Left forelimb (tissue), 1 donor: ENCODE measurements at regions not wholly inside any gene's neighbourhood (a gene's known extent, or its start where the extent isn't known, plus 50 kb on each side); places are given as distances from the start of the nearest gene placed in this dataset.
A peak's percentile ranks its signal among the peaks of the same experiment; 100 is the strongest.

Experiments used
- DNase-seq: peaks from one replicate; pipeline ENCODE4 v3.0.0-alpha.2; 2018; ENCODE audit warnings: low spot score

DNA sequence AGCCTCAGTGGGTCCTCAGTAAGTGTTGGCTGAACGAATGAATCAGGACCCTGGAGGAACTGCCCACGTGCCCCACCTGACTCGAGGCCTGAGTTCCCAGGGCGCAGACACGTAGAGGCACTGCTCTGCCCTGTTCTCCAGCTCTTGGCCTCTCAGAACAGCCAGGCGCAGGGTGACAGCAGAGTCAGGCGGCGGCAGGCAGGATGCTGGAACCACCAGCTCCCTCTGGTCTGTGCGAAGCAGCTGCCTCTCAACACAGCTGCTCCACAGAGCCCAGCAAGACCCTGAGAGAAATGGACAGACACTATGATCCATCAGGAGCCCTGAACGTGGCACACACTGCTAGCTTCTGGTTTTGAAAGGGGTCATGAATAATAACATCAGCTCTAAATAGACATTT, 53.1 kb upstream of the BCO1 start:
- no peak for DNase-seq

DNA sequence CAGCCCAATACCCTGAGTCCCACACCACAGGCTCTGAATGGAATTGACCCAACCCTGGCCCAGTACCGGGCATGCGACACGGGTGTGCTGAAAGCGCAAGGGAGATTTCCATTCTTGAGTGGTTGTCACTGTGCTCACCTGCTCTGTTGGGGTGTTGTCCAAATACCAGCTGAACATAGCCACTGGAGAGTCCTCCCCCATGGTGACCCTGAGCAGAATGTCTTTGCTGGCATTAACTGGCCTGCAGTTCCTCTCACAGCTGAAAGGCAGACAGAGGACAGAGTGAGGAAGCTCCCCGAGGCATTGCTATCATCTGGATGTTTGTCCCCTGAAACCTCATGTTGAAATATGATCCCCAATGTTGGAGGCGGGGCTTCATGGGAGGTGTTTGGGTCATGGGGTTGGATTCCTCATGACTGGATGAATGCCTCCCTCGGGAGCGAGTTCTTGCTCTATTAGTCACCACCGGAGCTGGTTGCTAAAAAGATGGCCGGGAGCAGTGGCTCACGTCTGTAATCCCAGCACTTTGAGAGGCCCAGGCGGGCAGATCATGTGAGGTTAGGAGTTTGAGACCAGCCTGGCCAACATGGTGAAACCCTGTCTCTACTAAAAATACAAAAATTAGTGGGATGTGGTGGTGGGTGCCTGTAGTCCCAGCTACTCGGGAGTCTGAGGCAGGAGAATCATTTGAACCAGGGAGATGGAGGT, 57.3 kb upstream of the BCO1 start:
- peak; percentile 71 for DNase-seq

DNA sequence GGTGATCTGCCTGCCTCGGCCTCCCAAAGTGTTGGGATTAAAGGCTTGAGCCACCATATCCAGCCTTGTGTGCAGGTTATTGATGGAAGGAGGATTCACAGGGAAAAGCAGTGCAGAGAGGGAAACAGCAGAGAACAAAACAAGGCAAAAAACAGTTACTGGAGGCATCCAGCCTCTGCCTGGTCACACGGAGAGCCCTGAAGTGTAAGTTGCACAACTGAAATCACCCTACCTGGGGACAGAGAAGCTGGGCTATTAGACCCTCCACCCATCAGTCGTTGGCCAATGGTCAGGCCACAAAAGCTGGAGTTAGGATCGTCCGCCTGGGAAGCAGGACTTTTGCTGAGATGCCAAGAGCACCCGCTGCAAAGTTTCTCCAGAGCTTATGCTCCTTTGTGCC, 57.9 kb upstream of the BCO1 start:
- DNase-seq = no peak

GRCh38 chr16:81179219-81179618, 59.3 kb upstream of the BCO1 start:
- DNase-seq = no peak

GRCh38 chr16:81175325-81175891, 63.1 kb upstream of the BCO1 start:
- DNase-seq = no peak

DNA sequence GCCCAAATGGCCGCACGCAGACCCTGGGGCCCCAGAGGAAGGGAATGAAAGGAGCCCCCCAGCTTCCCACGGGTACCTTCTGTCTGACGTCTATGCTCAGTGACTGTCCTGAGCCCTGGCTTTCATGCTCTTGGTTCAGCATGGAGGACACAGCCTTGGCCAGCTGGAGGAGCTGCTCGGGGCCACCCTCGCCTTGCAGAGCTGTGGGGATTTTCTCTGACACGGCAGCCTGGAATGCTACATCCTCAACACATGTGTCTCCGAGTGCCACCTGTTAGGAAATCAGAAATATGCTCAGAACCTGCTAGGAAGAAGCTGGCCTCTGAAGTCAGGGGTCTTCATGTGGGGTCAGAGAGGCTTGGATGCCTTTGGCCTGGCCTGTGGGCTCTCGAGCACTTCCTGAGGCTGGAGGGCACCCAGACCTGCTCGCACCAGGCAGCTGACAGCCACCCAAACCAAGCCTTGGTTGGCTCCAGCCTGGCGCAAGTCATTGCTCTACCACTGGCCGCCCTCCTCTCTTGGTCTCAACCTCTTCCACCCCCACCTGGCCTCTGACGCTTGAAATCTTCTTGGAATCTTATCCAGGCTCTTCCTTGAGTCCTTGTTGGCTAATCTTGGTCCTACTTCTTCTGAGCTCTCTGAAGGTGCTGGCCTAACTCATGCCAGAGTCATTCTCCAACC, 63.7 kb upstream of the BCO1 start:
- DNase-seq = no peak

DNA sequence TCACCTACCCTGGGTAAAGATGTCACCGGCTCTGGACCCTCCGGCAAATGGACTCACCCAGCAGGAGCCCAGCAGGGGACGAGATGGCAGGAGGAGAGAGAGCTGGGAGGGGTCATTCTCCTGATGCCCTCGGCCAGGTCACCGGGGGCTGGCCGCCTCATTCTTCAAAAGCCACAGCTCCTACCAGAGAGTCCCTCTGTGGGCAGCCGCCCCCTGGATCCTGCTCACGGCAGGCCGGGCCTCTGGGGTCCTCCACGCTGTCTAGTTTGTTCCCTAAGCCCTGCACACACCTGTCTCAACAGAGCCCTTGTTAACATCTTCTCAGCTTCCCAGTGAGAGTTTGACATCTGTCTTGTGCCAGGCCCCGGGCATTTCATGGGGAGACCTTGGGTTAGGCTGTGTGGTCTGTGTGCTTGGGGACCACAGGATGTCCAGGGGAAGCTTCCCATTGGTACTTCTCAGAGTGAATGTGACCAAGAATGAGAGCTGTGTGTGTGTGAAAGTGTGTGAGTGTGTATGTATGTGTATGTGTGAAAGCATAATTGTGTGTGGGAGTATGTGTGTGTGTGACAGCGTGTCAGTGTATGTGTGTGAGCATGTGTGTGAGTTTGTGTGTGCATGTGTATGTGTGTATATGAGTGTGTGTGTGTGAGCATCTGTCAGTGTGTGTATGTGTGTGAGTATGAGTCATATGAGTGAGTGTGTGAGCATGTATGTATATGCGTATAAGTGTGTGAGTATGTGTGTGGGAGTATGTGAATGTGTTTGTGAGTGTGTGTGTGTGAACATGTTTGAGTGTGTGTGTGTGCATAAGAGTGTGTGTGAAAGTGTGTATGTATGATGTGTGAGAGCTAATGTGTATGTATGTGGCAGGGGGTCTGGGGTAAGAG, 65.5 kb upstream of the BCO1 start:
- no peak for DNase-seq

- DNase-seq = no peak
Measured at GRCh38 chr16:81170824-81171223, 67.7 kb upstream of the BCO1 start.

DNA sequence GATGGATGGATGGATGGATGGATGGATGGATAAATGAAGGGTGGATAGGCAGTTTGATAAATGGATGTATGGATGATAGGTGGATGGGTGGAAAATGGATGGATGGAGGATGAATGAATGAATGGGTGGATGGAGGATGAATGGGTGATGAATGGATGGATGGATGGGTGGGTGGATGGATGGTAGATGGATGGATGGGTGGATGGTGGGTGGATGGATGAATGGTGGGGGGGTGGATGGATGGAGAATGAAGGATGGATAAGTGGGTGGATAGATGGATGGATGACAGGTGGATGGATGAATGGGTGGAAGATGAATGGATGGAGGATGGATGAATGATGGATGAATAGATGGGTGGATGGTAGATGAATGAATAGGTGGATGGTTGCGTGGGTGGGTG, 70.1 kb upstream of the BCO1 start:
- DNase-seq = no peak

DNA sequence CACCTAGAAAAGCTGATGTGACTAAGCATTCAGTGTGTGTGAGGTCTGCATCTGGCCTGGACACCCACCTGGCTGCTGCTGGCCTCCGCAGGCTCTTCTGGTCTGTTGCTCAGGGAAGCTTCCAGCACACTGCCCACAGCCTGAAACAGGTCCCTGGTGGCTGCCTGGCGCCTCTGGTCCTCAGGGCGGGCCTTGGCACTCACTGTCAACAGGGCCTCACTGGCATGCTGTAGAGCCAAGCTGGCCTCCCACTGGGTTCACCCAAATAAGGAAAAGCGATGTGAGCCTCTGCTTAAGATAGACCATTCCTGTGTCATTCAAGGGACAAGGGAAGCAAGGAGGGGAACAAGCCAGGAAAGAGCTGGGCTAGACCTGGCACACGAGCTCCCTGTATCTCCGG, 70.6 kb upstream of the BCO1 start:
- DNase-seq = no peak

DNA sequence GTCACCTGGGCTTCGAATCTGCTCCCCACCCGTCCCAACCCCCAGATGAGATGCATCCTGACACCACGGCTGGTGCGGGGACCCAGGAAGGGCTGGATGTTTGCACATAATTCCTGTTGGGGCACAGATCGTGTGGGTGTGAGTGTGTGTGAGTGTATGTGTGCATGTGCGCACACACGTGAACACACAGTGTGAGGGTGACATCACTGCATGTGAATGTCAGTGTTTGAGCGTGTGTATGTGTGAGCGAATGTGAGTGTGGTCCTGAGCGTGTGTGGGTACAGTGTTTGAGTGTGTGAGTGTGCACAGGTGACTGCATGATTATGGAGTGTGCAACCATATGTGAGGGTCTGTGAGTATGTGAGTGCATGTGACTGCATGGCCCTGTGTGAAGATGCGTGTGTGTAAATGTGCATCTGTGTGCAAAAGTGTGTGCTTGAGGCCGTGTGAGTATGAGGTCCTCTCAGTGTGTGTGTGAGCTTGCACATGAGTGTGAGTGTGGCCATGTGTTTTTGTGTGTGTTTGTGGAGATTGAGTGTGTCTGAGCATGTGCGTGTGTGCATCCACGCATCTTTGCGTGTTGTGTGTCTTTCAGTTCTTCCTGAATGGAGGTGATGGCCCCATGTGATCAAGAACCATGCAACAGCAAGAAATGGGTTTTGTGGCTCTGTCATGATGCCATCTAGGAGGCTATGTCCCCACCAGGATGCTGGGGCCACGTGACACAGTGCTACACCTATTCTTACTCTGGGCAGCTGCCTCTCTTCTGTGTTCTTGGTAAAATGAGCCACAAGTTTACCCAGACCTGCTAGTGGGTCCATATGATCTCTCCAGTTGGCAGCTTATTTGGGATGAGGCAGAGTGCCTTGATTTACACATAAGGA, 70.5 kb upstream of the GCSH start:
- no peak for DNase-seq

- no peak for DNase-seq
Measured at GRCh38 chr16:81165411-81166097, 69.4 kb upstream of the GCSH start.

DNA sequence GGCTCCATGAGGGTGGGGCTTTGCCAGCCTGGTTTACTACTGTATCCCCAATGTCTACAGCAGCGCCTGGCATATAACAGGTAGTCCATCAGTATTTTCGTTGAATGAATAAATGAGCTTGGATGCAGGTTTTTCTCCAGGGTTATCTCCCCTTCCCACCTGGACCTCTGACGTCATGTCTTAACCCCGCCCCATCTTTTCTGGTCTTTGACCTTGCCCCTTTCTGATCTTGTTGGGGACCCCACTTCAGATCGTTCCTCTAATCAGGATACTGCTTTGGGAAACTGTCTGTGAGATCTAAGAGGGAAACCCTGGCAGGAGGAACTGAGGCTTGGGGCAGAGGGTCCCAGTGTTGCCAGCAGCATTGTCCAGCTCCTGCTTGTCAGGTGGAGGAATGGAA, 68.8 kb upstream of the GCSH start:
- no peak for DNase-seq

- DNase-seq = no peak
Measured at GRCh38 chr16:81164481-81164880, 68.3 kb upstream of the GCSH start.

DNA sequence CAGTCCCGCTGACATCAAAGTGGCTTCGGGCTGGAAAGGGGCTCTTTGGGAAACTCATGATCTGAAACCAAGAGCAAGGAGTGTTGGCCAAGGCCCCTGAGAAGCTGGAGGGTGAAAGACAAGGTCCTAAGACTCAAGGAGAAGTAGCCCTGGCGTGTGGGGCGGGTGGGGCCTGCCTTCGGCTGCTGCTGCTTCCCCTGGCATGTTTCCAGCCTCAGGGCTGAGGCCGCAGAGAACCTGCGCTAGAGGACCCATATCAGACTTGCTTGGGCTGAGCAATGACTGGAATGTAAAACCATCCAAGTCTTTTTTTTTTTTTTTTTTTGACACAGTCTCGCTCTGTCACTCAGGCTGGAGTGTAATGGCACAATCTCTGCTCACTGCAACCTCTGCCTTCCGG, 67.5 kb upstream of the GCSH start:
- DNase-seq = no peak

GRCh38 chr16:81158964-81159363, 62.8 kb upstream of the GCSH start:
- DNase-seq = no peak

DNA sequence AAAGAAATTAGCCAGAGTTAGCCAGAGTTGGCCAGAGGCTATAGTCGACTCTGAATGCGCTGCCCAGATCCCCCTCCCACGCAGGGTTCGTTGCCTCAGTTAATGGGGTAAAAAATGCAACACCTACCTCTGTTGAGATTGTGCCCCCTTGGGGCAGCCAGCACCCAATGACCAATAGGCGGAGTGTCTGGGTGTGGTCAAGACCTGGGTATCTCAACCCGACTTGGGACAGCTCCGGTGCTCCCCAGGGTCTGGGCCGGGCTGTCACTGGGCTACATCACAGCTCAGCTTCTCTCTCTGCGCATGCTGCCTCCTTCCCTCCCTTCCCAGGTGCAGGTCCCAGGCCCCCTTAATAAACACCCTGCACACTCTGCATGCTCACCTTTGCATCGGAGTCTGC, 59.6 kb upstream of the GCSH start:
- no peak for DNase-seq

DNA sequence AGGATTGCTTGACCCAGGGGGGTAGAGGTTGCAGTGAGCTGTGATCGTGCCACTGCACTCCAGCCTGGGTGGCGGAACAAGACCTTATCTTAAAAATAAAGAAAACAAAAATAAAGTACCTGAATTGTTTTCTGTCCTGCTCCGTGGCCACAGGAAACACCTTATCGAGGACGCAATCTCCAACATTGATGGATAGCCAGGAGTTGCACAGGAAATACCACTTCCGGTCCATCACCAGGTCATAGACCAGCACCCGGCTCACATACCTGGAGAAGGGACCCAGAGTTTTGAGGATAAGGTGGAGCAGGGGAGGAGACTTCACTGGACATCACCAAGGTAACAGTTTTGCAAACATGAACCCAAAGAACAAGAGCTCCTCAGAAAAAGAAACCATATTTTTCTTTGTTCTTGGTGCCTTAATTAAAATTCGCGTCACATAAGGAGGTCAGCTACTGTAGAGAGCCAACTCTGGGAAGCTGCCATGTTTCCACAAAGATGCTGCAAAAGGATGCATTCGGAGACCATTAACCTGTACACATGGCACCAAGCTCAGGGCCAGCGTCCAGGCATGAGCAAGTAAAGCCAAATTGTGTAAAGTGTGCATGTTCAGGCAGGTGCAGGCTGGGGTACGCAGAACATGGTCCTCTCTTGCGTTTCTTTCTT, 55.6 kb upstream of the GCSH start:
- DNase-seq = no peak

- DNase-seq = no peak
Measured at GRCh38 chr16:81149614-81150013, 53.4 kb upstream of the GCSH start.

- DNase-seq = no peak
Measured at GRCh38 chr16:81148277-81148676, 52.1 kb upstream of the GCSH start.
